ENCODE measurements at regions not wholly inside any gene's neighbourhood (a gene's known extent, or its start where the extent isn't known, plus 50 kb on each side); places are given as distances from the start of the nearest gene placed in this dataset.

GRCh38 chr9:109989296-109989695, 209.3 kb downstream of the PALM2AKAP2 start:
- TF ChIP-seq TAF1 (IDR thresholded peaks at IDR 0.05; ENCODE audit: borderline replicate concordance, low read depth, low read length) (no peak), POLR2AphosphoS5 (IDR thresholded peaks at IDR 0.05; ENCODE audit: low read depth, low read length) (no peak)

Data from GM12892 (cell line).